Transverse colon (tissue), 4 donors: ENCODE measurements at regions not wholly inside any gene's neighbourhood (a gene's known extent, or its start where the extent isn't known, plus 50 kb on each side); places are given as distances from the start of the nearest gene placed in this dataset.

Experiments
- DNase-seq: peaks from one replicate; pipeline ENCODE4 v3.0.0-alpha.2; 2019
- H3K27ac ChIP-seq, 4 donors: fragments of 200-600 bp; sonication (generic); 2 replicates each; pipeline ENCODE4 v1.5.1; 2016 to 2018; ENCODE audit warnings: inconsistent platforms in 4 of 4
- H3K27me3 ChIP-seq: fragments of 200-600 bp; sonication (generic); 2 replicates; pipeline ENCODE4 v1.5.1; 2017; ENCODE audit warnings: inconsistent platforms
- H3K36me3 ChIP-seq, 4 donors: fragments of 200-600 bp; sonication (generic); 2 replicates each; pipeline ENCODE4 v1.5.1; 2017 to 2019; ENCODE audit warnings: inconsistent platforms in 4 of 4
- H3K4me1 ChIP-seq, 4 donors: fragments of 200-600 bp; sonication (generic); 2 replicates each; pipeline ENCODE4 v1.5.1; 2017 to 2020; ENCODE audit warnings: inconsistent platforms in 4 of 4
- H3K4me3 ChIP-seq, 4 donors: fragments of 200-600 bp; sonication (generic); 1 replicate in 1 of 4; 2 replicates in 3 of 4; pipeline versions ENCODE4 v1.5.1 to v1.6.1; 2017 to 2019; ENCODE audit warnings: inconsistent platforms in 4 of 4
- H3K9me3 ChIP-seq, 2 donors: fragments of 200-600 bp; sonication (generic); 2 replicates each; pipeline ENCODE4 v1.5.1; 2017 to 2019; ENCODE audit warnings: inconsistent platforms in 2 of 2
- CTCF ChIP-seq, 5 experiments: fragments of 200-600 bp in 3 of 5; fragments of 450-650 bp in 2 of 5; sonication (generic) in 3 of 5; IDR thresholded peaks; 1 replicate in 2 of 5; 2 replicates in 3 of 5; pipeline ENCODE4 v1.5.1; 2016 to 2017; ENCODE audit warnings: antibody characterized with exemption in 5 of 5, inconsistent platforms in 3 of 5, mild to moderate bottlenecking in 2 of 5, moderate library complexity in 1 of 5
- EP300 ChIP-seq: sonication (generic); formaldehyde crosslinking; IDR thresholded peaks from one replicate; pipeline ENCODE4 v1.6.1; 2017; ENCODE audit warnings: antibody characterized with exemption, low read depth
- POLR2A ChIP-seq: fragments of 450-650 bp; IDR thresholded peaks from one replicate; pipeline ENCODE4 v1.6.1; 2016; ENCODE audit warnings: antibody characterized with exemption, mild to moderate bottlenecking, moderate library complexity
- POLR2AphosphoS5 ChIP-seq, 3 donors: sonication (generic); formaldehyde crosslinking; IDR thresholded peaks; one replicate each; pipeline ENCODE4 v1.6.1; 2016; ENCODE audit warnings: antibody characterized with exemption in 3 of 3
- WGBS, 2 donors: methylation state at CpG; one replicate each; pipeline ENCODE4 v1.1.5; 2018; ENCODE audit warnings: low coverage in 1 of 2; 5-methylcytosine and 5-hydroxymethylcytosine counted together
- in situ Hi-C, 4 donors: fragments of 200-750 bp; cut with MboI; loops; one replicate each; pipeline versions ENCODE4 v1.15.0 to v1.15.1; 2017; ENCODE audit warnings: low sequenced_read_pairs in 3 of 4, low pct_ligation_motif_present in 1 of 4, low pct_unique_long_range_greater_than_20kb in 1 of 4
- intact Hi-C: fragments of 100-400 bp; cut with DNase I; formaldehyde crosslinking; loops from one replicate; pipeline ENCODE4 v1.15.1; 2023; ENCODE audit warnings: low total_unique reads

GRCh38 chr6:21780679-21781078 is 187.1 kb downstream of the SOX4 start:
- in situ Hi-C loops: no loop called here
- 59 to 78% methylated on average over 5 of the region's 5 CpGs for WGBS, 2 donors
- no peaks in the 10 kb centered on the region for H3K27me3 ChIP-seq
- no peaks in the 10 kb centered on the region for H3K4me1 ChIP-seq
- H3K27ac ChIP-seq: no peak overlapping the region
- H3K36me3 ChIP-seq: no peaks in the 10 kb centered on the region
- no peak for DNase-seq
- no peaks in the 10 kb centered on the region for H3K9me3 ChIP-seq
- intact Hi-C loops: no loop called here
- TF ChIP-seq POLR2A: no peak
- TF ChIP-seq CTCF (IDR thresholded peaks at IDR 0.05): no peak
- no peak for TF ChIP-seq POLR2AphosphoS5 (IDR thresholded peaks at IDR 0.05)
- TF ChIP-seq EP300: no peak
- H3K4me3 ChIP-seq: no peak overlapping the region

DNA sequence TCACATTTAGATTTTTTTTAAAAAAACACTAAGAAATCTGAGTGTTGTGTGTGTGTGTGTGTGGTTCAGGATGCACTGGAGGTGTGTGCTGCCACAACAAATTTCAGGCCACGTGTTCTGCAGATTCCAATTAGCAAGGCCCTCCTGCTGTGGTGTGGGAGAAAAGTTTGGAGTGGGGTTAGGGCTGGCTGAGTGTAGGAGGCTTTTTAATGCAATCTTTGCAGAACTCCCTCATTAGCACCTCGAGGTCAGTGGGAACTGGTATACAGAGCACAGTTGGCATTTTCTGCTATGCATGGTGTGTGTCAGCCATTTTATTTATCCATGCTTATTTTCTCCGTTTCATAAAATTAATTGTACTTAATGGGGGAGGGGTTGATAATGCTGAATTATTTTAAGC is 187.6 kb downstream of the SOX4 start:
- in situ Hi-C loops: no loop called here

DNA sequence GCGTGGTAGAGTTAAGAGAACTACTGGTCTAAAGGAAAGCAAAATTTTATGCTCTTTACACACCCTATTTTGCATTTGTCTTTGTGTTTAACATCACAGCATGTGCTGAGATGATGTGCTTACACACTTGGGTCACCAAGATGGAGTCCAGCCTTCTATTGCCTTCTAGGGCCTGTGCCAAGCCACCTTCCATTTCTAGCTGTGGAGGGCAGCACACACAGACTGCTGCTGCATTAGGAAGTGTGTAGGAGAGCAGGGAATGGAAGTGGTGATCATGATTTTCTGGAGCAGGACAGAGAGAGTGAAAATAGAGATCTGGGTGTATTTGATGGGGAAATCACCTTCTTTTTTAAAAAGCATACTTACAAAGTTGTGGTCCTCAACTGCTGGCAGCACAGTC is 191.6 kb downstream of the SOX4 start:
- H3K4me1 ChIP-seq: no peaks in the 10 kb centered on the region
- no peak overlapping the region for H3K4me3 ChIP-seq
- no peak for TF ChIP-seq CTCF (IDR thresholded peaks at IDR 0.05)
- TF ChIP-seq POLR2AphosphoS5 (IDR thresholded peaks at IDR 0.05): no peak
- no peak for TF ChIP-seq POLR2A
- TF ChIP-seq EP300: no peak
- H3K27ac ChIP-seq: no peak overlapping the region
- no peaks in the 10 kb centered on the region for H3K36me3 ChIP-seq
- H3K9me3 ChIP-seq: no peaks in the 10 kb centered on the region
- in situ Hi-C loops (no loop called here), intact Hi-C loops (no loop called here)
- WGBS, 2 donors: 57 to 71% methylated on average over 1 of the region's 1 CpG
- no peak for DNase-seq
- no peaks in the 10 kb centered on the region for H3K27me3 ChIP-seq

More for the DNA sequence above, 187.6 kb downstream of the SOX4 start:
- no peak for DNase-seq
- Histone ChIP-seq H3K27ac (no peak overlapping the region), H3K4me3 (no peak overlapping the region), H3K27me3 (no peaks in the 10 kb centered on the region), H3K4me1 (no peaks in the 10 kb centered on the region), H3K36me3 (no peaks in the 10 kb centered on the region), H3K9me3 (no peaks in the 10 kb centered on the region)
- intact Hi-C loops: no loop called here
- 66 to 67% methylated on average over 3 of the region's 3 CpGs for WGBS, 2 donors
- TF ChIP-seq CTCF (IDR thresholded peaks at IDR 0.05): no peak
- no peak for TF ChIP-seq POLR2A
- no peak for TF ChIP-seq POLR2AphosphoS5 (IDR thresholded peaks at IDR 0.05)
- TF ChIP-seq EP300: no peak

- 75 to 100% methylated on average over 1 to 3 of the region's 3 CpGs for WGBS, 2 donors
- no peaks in the 10 kb centered on the region for H3K9me3 ChIP-seq
- no peak overlapping the region for H3K27ac ChIP-seq
- intact Hi-C loops: no loop called here
- in situ Hi-C loops: no loop called here
- H3K4me3 ChIP-seq: no peak overlapping the region
- no peak for DNase-seq
- no peaks in the 10 kb centered on the region for H3K4me1 ChIP-seq
- no peaks in the 10 kb centered on the region for H3K27me3 ChIP-seq
- TF ChIP-seq CTCF (IDR thresholded peaks at IDR 0.05) (no peak), EP300 (no peak), POLR2AphosphoS5 (IDR thresholded peaks at IDR 0.05) (no peak), POLR2A (no peak)
- H3K36me3 ChIP-seq: no peaks in the 10 kb centered on the region
These were observed 197.5 kb downstream of the SOX4 start for GRCh38 chr6:21791056-21791455.
